ENCODE measurements at regions not wholly inside any gene's neighbourhood (a gene's known extent, or its start where the extent isn't known, plus 50 kb on each side); places are given as distances from the start of the nearest gene placed in this dataset.

- no peak overlapping the region for H3K4me3 ChIP-seq (ENCODE audit: low read length)
- peaks cover 76% of the 10 kb centered on the region for H3K27me3 ChIP-seq (ENCODE audit: low read length)
- CTCF ChIA-PET: no interaction called here
- no peaks in the 10 kb centered on the region for H4K20me1 ChIP-seq (ENCODE audit: low read length)
- H3K4me1 ChIP-seq (ENCODE audit: insufficient read depth, low read length): no peaks in the 10 kb centered on the region
- DNase-seq (no peak), ATAC-seq (no peak)
- no peak overlapping the region for H3K4me2 ChIP-seq (ENCODE audit: low read length)
- TF ChIP-seq EZH2 (IDR thresholded peaks at IDR 0.05; ENCODE audit: low read length, unreplicated experiment) (no peak), CTCF (conservative IDR thresholded peaks at IDR 0.05; ENCODE audit: low read depth, low read length) (no peak)
- BruUV-seq (replicated peaks): no TSS peak
- no peaks in the 10 kb centered on the region for H3K79me2 ChIP-seq (ENCODE audit: low read length)
- H2AFZ ChIP-seq (ENCODE audit: low read length): no peak overlapping the region
- no peaks in the 10 kb centered on the region for H3K9me2 ChIP-seq (replicated peaks; ENCODE audit: low read length)
- H3F3A ChIP-seq (ENCODE audit: low read length, unreplicated experiment): no peaks in the 10 kb centered on the region
- no peak overlapping the region for H3K9ac ChIP-seq (ENCODE audit: low read length)
- POLR2A ChIA-PET (ENCODE audit: unreplicated experiment): no interaction called here
- no peak overlapping the region for H3K27ac ChIP-seq (ENCODE audit: low read length)
- no peaks in the 10 kb centered on the region for H3K9me3 ChIP-seq (ENCODE audit: low read length)
- H3K36me3 ChIP-seq (ENCODE audit: low read depth, low read length): no peaks in the 10 kb centered on the region
- intact Hi-C loops (cut with micrococcal nuclease): no loop called here
These were observed 72.3 kb upstream of the PHYHIPL start for GRCh38 chr10:59104186-59104585.

GRCh38 chr10:59106441-59106840 is 70.0 kb upstream of the PHYHIPL start:
- no peak for TF ChIP-seq EZH2 (IDR thresholded peaks at IDR 0.05; ENCODE audit: low read length, unreplicated experiment)
- TF ChIP-seq CTCF (conservative IDR thresholded peaks at IDR 0.05; ENCODE audit: low read depth, low read length): no peak
- no peak for TF ChIP-seq EZH2phosphoT487 (IDR thresholded peaks at IDR 0.05; ENCODE audit: borderline replicate concordance, low read length)
- Histone ChIP-seq H4K20me1 (ENCODE audit: low read length) (no peaks in the 10 kb centered on the region), H3K9me3 (ENCODE audit: low read length) (no peaks in the 10 kb centered on the region), H3K4me3 (ENCODE audit: low read length) (no peak overlapping the region), H2AFZ (ENCODE audit: low read length) (no peak overlapping the region), H3K27ac (ENCODE audit: low read length) (no peak overlapping the region), H3K4me1 (ENCODE audit: insufficient read depth, low read length) (no peaks in the 10 kb centered on the region), H3F3A (ENCODE audit: low read length, unreplicated experiment) (no peaks in the 10 kb centered on the region), H3K9ac (ENCODE audit: low read length) (no peak overlapping the region), H3K9me2 (replicated peaks; ENCODE audit: low read length) (no peaks in the 10 kb centered on the region), H3K36me3 (ENCODE audit: low read depth, low read length) (no peaks in the 10 kb centered on the region), H3K27me3 (ENCODE audit: low read length) (peaks cover 76% of the 10 kb centered on the region), H3K79me2 (ENCODE audit: low read length) (no peaks in the 10 kb centered on the region), H3K4me2 (ENCODE audit: low read length) (no peak overlapping the region)
- intact Hi-C loops (cut with micrococcal nuclease): no loop called here
- ChIA-PET POLR2A (ENCODE audit: unreplicated experiment) (no interaction called here), CTCF (no interaction called here)
- ATAC-seq: no peak
- no peak for DNase-seq
- BruUV-seq (replicated peaks): no TSS peak

DNA sequence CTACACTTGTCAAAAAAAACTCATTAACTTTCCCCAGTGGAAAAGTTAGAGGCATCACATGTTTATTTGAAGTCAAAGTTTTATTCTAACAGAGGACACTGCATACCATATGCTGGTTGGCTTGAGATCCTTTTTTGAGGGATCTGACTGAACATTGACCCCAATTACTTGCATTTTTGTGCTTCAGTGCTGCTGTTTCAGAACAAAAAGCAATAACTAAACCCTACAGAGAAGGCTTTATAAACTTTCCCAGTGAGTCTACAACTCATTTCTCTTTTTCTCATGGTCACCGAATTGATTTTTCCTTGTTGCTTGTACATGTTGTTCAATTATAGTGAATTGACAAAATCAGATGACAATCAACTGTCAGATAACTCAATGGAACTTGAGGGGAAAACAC is 69.3 kb upstream of the PHYHIPL start:
- Histone ChIP-seq H3K27ac (ENCODE audit: low read length) (no peak overlapping the region), H3K36me3 (ENCODE audit: low read depth, low read length) (no peaks in the 10 kb centered on the region), H3K9me2 (replicated peaks; ENCODE audit: low read length) (no peaks in the 10 kb centered on the region), H3K4me3 (ENCODE audit: low read length) (no peak overlapping the region), H3K4me2 (ENCODE audit: low read length) (no peak overlapping the region), H3K9ac (ENCODE audit: low read length) (no peak overlapping the region), H2AFZ (ENCODE audit: low read length) (no peak overlapping the region), H3K79me2 (ENCODE audit: low read length) (no peaks in the 10 kb centered on the region), H3F3A (ENCODE audit: low read length, unreplicated experiment) (no peaks in the 10 kb centered on the region), H4K20me1 (ENCODE audit: low read length) (no peaks in the 10 kb centered on the region), H3K9me3 (ENCODE audit: low read length) (no peaks in the 10 kb centered on the region), H3K4me1 (ENCODE audit: insufficient read depth, low read length) (no peaks in the 10 kb centered on the region), H3K27me3 (ENCODE audit: low read length) (peaks cover 77% of the 10 kb centered on the region)
- POLR2A ChIA-PET (ENCODE audit: unreplicated experiment): no interaction called here
- no TSS peak for BruUV-seq (replicated peaks)
- DNase-seq (no peak), ATAC-seq (no peak)
- CTCF ChIA-PET: no interaction called here
- intact Hi-C loops (cut with micrococcal nuclease): no loop called here
- no peak for TF ChIP-seq EZH2phosphoT487 (IDR thresholded peaks at IDR 0.05; ENCODE audit: borderline replicate concordance, low read length)
- TF ChIP-seq CTCF (conservative IDR thresholded peaks at IDR 0.05; ENCODE audit: low read depth, low read length): no peak
- no peak for TF ChIP-seq EZH2 (IDR thresholded peaks at IDR 0.05; ENCODE audit: low read length, unreplicated experiment)

All from PC-3 (cell line).